D721Med (cell line): ENCODE measurements at regions not wholly inside any gene's neighbourhood (a gene's known extent, or its start where the extent isn't known, plus 50 kb on each side); places are given as distances from the start of the nearest gene placed in this dataset.

Experiments used
- DNase-seq: peaks from one replicate; pipeline ENCODE4 v3.0.0; 2011; ENCODE audit warnings: low spot score; ENCODE audit not compliant: insufficient read length
- FAIRE-seq: peaks from 2 replicates; lab custom pipeline; 2011; peaks lifted over from hg19 to GRCh38; lab: Jason Lieb, UNC
- TF ChIP-seq, protein P1 (sequence below): IDR thresholded peaks from 2 replicates; pipeline ENCODE4 v1.5.1; 2012; ENCODE audit warnings: mild to moderate bottlenecking, control low read depth; ENCODE audit not compliant: insufficient read depth; ENCODE audit errors: missing control alignments

DNA sequence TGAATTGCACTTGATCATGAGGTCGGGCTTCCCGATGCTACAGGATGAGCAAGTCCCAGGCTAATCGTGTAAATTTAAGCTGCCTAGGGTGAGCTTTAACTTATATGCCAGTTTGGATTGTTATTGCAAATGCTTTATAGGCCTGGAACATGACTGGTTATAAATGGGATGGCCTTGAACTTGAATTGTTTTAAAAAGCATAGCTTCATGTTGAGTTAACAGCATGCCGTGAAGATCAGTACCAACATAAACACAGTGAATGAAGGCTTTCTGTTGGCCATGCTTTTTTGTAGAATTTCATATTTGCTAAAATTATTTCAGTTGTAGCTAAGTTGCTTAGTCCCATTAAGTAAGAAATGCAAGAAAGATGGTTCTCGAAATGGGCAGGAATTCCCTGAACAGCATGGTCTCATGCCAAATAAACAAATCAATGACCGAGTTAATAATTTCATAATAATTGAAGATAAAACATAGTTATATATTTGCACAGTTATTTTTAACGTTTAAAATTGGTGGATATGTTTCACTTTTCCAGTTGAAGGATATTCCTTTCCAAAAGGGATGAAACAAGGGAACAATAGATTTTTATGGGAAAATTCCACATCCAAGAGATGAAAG is 76.6 kb upstream of the ARID1B start:
- TF ChIP-seq, protein P1, sequence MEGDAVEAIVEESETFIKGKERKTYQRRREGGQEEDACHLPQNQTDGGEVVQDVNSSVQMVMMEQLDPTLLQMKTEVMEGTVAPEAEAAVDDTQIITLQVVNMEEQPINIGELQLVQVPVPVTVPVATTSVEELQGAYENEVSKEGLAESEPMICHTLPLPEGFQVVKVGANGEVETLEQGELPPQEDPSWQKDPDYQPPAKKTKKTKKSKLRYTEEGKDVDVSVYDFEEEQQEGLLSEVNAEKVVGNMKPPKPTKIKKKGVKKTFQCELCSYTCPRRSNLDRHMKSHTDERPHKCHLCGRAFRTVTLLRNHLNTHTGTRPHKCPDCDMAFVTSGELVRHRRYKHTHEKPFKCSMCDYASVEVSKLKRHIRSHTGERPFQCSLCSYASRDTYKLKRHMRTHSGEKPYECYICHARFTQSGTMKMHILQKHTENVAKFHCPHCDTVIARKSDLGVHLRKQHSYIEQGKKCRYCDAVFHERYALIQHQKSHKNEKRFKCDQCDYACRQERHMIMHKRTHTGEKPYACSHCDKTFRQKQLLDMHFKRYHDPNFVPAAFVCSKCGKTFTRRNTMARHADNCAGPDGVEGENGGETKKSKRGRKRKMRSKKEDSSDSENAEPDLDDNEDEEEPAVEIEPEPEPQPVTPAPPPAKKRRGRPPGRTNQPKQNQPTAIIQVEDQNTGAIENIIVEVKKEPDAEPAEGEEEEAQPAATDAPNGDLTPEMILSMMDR: no peak
- no peak for FAIRE-seq
- no peak for DNase-seq

DNA sequence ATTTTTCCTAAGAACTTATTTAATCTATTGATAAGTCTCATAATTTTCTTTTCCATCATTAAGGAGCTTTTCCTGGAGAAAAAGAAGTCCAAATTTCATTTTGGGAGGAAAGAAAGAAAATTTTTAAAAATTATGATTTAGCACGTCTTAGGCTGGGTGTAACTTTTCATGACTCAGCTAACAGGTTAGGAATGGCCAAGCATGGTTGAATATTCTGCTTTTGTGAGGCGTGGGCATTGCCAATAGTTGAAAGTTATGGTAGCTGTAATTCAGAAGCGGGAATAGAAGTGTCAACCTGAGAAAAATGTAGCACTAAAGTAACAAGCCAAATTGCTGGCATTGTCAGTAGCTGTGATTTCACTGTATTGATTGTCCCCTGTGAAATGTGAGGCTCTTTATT is 77.2 kb upstream of the ARID1B start:
- FAIRE-seq (no peak), DNase-seq (no peak)
- TF ChIP-seq, protein P1: no peak

DNA sequence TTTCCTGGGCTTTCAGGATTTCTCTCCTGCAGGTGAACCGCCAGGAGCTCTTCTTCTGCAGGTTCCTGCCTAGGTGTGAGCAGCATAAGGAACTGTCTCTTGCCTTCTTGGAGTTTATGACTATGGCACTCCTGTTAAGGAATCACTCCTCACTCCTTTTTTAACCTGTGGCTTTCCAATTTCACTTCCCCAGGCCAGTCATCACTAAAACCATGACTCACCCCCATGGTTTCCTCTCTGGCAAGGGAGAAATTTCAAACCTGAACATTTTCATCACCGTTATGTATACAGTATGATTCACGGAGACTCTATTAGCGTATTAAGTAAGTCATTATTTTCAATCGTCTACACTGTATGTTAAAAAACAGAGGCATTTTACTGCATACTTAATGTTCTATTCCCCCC is 78.2 kb upstream of the ARID1B start:
- no peak for DNase-seq
- TF ChIP-seq, protein P1: no peak
- no peak for FAIRE-seq

DNA sequence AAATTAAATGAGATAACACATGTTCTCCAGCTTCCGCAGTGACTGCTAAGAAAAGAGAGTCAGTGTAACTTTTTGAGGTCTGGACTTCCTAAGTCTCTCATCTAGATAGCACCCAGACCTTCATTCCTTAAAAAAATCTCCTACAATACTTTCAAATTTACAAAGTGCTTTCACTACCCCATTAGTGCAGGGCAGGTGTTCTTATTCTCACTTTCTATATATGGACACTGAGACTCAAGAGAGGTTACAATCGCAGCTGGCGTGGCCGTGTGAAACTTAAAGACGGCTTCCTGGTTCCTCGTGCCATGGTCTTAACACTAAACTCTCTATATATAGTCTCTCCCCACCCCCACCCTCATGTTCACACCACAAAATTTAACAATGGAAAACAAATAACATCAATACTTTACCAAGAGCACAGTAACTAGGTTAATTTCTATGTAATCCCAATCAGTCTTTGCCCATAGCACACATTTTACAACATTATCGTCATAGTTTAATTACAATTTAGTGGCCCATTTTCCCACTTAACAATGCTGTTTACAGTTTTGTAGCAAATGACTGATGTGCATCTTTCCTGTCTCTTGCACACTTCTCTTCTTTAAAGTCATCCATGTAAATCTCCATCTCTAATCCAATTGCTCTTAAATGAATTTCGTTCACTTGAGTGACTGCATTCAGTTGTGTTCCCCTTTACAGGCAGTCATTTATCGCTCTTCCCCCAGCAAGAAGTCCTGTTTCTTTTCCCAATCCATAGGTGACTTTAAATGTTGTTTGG is 78.8 kb upstream of the ARID1B start:
- DNase-seq: no peak
- FAIRE-seq: no peak
- TF ChIP-seq, protein P1: no peak

DNA sequence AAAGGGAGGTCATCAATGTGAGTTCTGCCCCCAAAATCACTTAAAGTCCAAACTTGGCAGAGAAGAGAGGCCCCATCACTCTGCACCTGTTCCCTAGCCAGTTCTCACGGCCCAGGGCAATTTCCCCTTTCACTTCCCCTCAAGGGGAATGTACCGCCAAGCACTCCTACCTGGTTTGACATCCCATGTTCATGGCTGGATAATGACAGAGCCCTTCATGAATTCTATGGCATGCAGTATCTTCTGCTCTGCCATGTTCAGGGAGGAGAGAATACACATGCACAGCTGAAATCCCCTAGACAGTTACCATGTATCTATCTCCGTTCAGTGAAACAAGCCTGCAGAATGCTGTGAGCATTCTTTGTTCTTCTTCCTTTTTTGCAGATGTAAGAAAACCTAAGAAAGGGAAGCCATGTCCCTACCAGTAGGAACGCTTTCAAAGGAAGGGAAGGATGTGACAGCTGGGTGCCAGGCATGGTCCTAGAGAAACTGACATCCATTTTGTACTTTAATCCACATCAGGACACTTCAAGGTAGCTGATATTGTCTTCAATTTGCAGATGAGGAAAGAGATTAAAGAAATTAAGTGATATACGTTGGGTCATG is 79.8 kb upstream of the ARID1B start:
- FAIRE-seq (no peak), DNase-seq (no peak)
- TF ChIP-seq, protein P1: no peak

DNA sequence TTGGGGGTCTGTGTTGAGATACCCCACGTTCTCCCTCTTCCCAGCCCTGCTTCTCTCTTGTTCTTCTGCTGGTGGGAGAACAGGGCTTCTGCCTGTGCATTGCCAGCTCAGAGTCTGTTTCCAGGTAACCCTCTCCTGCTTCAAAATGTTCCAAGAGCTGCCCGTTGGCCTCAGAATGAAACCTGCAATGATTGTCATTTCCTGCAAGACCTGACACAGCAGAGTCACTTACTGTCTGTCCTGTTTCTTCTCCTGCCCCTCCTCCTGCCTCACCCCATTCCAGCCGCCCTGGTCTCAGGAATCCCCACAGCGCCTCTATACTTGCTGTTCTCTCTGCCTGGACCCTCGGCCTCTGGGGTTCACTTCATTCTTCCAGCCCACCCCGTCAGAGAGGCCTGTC is 81.4 kb upstream of the ARID1B start:
- DNase-seq: no peak
- no peak for FAIRE-seq
- TF ChIP-seq, protein P1: no peak
